ENCODE measurements at regions not wholly inside any gene's neighbourhood (a gene's known extent, or its start where the extent isn't known, plus 50 kb on each side); places are given as distances from the start of the nearest gene placed in this dataset.

DNA sequence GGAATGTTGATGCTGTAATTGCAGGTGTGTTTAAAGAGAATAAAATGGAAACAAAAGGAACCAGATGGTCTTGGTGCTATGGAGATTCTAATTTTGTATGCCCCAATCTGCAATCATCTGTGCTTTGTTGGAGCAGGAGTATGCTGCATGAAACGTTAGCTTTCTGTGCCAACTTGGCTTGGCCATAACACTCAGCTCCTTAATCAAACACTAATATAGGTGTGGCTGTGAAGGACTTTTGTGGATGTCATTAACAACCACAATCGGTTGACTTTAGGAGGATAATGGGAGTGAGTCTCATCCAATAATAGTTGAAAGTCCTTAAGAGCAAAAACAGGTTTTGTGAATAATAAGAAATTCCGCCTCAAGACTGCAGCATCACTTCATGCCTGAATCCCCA is 399.2 kb downstream of the NLGN4X start:
- no peak for DNase-seq

DNA sequence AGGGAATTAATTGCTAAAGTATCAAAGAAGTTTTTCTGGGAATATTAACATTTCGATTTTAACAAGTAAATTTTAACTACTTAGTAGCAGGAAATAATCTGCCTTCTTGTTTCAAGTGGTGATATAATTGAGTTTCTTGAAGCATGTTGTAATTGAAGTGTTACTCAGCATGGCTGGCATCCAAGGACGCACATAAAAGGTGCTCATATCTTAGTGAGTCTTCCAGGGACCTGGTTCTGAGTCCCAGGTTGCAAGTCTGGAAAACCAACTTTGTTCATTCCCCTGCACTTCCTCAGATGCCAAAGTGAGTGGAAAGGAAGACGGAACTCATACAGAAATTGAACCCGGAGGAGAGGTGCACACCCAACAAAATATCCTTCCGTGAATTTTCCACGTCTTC is 399.6 kb downstream of the NLGN4X start:
- DNase-seq, result no peak

DNA sequence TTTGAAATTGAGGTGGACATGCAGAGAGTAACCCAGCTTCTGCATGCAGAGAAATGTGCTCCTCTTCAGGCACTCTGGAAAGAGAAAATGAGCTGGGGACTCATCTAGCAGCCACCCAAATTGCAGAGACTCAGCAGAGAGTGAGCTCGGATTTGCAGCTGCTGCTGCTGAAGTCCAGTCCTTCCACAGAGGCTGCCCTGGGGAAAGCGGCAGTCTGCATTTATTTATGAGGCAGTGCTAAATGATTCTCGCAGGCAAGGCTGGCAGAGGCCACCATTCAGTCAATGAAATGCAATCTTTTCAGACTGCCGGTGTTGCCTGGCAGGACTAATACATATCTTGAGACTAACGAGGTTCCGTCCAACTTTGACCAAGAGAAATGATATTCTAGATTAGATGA is 404.8 kb downstream of the NLGN4X start:
- DNase-seq, result no peak

DNA sequence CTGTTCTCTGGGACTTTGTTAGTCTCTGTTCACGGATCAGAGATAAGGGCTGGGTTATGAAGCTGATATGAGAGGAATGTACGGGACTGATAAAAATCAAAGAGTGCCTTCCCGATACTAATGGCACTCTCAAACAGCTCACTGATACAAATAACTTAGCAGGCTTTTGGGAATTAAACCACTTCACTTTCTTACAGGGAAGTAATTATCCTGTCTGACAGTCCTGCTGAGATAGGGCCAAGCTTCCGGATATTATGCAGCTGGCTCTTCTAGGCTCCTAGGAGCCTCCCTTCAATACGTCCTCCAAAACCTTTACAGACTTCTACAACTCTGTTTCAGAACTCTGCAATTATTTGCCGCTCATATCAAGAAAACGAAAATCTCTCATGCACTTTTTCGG is 418.0 kb downstream of the NLGN4X start:
- DNase-seq, result no peak

DNA sequence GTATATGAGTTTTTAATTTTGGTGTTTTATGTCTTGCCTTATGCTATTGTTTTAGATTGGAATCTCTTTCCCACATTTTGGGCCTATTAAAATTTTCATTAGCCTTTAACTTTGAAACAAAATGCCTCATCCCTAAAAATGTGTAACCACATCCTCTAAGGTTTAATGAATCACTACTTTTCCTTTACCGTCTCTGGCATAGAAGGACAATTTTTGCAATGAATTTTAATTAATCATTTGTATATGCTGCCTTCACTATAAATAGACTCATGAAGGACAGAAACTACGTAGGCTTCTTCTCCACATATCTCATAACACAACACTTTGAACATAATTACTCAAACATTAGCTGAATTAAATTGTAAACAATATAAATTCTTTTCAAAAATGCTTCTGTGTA is 421.5 kb downstream of the NLGN4X start:
- DNase-seq, result no peak

DNA sequence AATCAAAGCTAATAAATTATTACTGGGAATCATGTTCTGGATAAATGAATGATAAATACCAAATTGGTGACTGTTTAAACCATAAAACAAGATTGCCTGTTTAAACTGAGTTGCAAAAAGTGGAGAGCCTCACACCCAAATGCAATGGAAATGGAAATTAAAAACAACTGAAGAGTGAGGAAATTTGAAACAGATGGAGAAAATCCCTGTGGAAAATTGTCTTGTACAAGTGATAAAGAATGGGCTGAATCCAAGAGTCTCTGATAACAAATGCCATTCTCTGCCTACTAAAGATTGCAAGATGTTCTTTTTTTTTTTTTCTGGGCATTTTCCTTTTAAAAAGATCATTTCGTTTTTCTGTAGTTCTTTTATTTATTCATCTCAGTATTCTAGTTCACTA is 426.3 kb downstream of the NLGN4X start:
- no peak for DNase-seq

DNA sequence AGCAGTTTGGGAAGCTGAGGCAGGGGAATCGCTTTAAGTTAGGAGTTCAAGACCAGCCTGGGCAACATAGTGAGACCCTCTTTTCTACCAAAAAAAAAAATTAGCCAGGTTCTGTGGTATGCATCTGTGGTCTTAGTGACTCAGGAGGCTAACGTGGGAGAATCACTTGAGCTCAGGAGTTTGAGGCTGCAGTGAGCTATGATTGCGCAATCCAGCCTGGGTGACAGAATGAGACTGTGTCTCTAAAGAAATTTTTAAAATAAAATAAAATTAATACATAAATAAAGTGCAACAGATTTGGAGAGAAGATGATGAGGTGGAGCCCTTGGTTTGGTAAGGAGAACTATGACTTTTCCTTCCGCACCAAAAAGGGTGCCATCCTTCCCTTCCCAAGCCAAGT is 436.9 kb downstream of the NLGN4X start:
- DNase-seq, result no peak

DNA sequence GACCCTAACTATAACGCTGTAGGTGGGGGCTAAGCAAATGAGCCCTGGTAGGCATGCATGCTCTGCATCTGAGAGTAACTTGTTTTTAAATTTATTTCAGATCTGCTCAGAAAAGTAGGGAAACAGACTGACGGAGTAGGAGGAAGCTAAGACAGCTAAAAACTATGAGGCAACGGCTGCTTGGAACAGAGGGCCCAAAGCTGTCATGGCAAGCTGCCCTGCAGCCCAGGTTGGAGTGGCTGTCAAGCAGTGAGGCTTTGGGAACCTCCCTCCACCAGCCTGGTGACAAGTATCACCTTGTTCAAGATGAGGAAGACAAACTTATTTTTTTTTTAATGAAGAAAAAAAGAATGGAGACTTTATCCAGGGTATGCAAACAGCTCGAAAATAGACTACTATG is 439.8 kb downstream of the NLGN4X start:
- DNase-seq, result no peak

DNA sequence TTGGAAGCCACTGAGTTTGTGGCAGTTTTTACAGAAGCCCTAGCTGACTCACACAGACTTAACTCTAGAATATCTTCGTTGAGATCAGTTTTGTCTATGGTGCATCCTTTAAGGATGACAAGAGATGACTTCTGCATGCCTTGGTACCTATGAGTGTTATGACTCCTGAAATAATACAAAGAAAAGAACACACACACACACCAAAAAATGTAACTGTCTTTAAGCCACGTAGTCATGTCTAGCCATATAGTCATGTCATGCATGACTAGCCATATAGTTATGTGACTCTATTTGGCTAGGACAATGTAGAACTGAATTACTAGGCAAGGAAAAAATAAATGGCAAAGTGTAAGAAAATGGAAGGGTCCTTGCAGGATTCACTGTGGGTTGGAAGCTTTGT is 447.8 kb downstream of the NLGN4X start:
- no peak for DNase-seq

DNA sequence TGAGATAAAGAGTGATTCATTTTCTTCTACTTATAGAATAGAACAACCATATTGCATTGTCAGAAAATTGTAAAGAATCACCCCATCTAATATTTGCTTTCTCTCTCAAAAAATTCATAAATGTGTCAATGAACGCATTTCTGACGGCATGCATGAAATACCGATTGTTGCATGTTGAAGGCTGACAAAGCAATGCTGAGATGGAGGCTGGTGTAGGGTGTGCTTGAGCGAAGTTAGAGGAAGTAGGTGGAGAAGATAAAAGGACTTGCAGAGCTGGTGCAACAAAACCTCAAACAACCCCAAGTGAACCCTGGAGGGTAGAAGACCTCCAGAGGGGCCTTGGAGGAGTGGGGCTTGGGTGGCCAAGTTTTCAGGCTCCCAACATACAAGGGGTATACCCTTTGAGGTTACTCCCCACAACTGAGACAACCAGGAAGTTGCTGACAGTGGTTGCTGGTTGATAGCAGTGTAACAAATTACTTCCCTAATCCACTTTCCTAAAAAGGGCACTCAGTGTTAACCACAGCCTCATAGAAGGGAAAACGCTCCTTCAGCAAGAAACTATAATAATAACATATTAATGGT is 452.7 kb downstream of the NLGN4X start:
- DNase-seq, result no peak

DNA sequence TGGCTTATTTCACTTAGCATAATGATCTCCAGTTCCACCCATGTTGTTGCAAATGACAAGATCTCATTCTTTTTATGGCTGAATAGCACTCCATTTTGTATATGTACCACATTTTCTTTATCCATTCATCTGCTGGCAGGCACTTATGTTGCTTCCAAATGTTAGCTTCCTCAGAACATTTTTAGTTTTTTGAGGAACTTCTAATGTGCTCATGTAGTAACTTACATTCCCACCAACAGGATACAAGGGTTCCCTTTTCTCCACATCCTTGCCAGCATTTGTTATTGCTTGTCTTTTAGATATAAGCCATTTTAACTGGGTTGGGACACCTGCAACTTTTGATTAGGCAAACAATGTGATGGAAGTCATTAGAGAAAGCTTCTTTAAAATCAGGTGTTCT is 454.2 kb downstream of the NLGN4X start:
- no peak for DNase-seq

DNA sequence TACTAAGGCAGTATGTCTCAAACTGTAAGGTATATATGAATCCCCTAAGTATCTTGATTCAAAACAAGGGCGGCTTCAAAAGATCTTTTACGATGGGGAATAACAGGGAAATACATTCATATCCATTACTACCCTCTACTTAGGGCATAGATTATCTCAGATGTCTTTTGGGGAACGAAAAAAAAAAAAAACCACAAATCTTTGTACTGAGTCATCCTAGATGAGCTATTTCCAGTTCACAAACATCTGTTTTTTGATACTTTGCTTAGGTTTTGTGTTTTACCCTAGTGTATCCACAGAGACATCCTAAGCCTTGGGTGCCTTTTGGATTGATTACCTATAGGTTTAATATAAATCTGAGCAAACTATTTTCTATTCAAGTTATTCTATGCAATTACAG is 457.2 kb downstream of the NLGN4X start:
- no peak for DNase-seq

DNA sequence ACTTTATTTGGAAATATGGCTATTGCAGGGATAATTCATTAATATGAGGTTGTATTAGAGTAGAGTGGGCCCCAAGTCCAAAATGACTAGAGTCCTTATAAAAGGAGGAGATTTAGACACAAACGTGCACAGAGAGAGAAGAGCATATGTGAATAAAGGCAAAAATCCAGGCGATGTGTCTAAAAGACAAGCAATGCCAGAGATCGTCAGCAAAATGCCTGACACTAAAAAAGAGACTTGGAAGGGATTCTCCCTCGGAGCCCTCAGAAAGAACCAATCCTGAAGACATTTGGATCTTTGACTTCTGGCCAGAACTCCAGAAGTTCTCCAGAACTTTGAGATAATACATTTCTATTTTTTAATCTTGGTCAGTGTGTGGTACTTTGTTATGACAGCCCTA is 472.1 kb downstream of the NLGN4X start:
- DNase-seq, result no peak

DNA sequence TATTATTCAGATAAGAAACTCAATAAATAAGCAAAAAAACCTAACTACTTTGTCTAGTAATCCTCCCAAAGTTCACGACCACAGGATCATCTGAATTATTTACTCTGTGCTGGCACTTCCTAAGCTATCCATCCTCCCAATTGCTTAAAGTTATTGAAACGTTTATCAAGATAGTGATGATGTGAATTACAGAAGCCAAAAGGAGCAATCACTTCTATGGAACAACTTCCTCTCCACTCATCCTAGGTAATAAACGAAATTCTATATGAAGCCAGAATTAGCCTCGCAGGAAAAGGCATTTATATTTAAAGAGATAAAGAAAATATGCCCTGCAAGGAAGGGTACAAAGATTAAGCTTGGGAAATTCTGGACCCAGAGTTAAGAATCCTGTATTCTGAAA is 475.4 kb downstream of the NLGN4X start:
- DNase-seq, result no peak

DNA sequence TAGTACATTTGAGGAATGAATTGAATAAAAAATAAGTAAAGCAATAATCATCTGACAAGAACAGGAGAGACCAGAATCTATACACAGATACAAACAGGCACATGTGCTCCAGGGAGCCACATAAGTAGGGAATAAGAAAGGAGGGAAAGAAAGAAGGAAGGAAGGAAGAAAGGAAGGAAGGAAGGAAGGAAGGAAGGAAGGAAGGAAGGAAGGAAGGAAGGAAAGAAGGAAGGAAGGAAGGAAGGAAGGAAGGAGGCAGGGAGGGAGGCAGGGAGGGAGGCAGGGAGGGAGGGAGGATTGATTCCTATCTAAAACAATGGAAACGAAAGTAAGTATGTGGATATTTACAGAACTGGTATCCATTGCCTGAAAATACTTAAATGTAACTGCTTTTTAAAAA is 475.8 kb downstream of the NLGN4X start:
- DNase-seq, result no peak

DNA sequence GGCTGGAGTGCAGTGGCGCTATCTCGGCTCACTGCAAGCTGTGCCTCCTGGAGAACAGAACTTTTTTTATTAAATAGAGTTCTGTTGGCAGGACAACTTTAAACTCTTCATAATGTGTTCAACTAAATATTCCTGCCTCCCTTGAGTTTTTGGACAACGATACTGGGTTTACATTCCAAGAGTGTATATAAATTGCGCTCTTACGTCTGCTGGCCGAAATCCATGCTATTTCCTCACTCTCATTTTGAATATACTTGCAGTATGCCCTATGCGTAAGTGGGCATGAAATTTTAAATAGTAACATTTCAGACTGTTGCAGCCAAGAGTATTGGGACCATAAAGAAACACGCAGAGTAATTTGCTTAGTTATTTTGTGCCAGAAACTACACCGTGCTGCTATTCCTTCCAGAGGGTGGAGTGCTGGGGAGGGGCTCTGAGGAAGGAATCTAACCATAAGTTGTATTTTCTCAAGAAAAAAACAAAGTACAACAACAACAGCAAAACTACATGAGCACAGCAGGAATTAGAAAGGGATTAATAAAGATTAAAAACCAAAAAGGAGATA is 480.0 kb downstream of the NLGN4X start:
- no peak for DNase-seq

DNA sequence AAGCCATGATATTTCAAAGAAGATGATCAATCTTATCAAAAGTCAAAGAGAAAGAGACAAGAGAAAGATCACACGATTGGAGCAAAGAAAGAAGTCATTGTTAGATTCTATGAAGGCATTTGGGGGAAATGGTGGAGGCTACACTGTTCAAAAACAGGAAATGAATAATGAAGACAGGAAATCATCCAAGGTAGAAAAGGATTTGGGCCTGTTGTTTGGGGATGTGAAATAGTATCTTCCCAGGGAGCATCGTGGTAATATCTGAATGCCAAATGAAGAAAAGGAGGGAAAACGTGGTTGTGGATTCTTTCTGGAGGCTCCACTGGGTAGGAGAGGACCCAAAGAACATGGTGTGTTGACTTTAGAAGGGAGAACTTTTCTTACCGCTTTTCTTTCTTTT is 482.4 kb downstream of the NLGN4X start:
- no peak for DNase-seq

DNA sequence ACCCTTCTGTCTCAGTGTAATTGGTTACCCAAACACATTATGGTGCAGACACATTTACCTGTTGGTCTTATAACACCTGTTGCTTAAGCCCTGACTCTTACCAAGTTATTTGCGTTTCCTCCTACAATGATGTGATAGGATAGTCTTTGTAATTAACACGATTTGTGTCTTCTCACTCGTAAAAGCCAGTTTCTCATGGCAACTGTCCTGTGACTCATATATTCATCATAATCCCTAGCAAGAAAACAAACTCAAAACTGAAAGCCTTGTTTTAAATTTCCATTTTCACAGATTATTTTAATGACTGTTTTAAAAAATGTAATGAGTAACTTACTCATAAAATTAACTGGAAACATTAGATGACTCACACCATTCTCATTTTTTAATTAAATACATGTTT is 495.2 kb downstream of the NLGN4X start:
- no peak for DNase-seq

DNA sequence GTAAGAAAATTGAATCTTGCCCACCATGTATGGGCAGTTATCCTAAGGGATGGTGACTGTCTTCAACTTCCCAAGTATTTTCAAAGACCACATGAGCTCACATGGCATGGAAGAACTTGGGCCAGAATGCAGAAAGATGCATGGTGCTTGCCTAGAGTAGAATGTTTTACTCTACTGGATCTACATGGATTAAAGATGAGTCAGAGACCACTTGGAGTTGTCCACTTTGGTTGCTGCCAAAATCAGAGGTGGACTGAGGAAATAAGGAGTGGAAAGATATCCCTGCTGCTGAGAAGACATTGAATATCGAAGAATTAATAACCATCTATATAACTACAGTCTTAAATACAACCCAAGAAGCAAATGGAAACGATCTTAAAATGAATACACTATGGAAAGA is 498.1 kb downstream of the NLGN4X start:
- no peak for DNase-seq

DNA sequence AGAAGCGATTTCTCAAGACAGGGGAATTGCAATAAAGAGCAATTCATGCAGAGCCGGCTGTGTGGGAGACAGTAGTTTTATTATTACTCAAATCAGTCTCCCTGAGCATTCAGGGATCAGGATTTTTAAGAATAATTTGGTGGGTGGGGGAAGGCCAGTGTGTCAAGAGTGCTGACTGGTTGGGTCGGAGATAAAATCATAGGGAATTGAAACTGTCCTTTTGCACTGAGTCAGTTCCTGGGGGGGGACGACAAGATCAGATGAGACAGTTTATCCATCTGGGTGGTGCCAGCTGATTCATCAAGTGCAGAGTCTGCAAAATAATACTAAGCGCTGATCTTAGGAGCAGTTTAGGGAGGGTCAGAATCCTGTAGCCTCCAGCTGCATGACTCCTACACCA is 502.4 kb downstream of the NLGN4X start:
- no peak for DNase-seq

DNA sequence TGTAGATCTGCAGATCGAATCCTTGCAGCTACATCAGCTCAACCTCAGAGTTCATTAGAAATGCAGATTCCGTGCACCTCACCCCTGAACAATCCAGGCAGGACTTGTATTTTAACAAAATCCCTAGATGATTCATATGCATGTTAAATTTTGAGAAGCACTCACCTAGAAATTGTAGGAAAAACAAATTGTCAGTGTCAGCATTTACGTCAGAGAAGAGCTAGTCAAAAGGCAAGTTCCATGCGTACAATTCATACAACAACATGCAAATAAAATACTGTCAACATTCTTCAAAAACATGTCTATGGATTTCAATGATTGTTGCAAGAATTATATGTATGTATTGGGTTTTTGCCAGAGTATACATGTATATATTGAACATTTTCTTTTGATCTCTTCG is 504.5 kb downstream of the NLGN4X start:
- no peak for DNase-seq

DNA sequence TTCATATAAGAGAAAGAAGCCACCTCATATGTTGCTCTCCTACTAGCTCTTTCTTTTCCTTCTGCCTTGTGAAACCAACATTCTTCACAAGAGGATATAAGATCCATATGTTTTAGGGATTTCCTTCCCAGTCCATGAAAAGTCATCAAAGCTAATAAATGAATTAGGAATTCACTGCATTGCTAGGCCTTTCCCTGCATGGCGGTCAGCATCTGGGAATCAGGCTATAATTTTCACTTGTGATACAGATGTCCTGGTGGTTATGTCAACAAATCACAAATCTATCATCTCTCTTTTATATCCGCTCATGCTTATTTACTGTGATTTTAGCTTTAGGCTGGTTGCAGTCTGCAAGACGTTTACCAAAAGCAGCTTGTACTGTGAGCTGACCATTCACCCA is 510.0 kb downstream of the NLGN4X start:
- DNase-seq, result no peak

DNA sequence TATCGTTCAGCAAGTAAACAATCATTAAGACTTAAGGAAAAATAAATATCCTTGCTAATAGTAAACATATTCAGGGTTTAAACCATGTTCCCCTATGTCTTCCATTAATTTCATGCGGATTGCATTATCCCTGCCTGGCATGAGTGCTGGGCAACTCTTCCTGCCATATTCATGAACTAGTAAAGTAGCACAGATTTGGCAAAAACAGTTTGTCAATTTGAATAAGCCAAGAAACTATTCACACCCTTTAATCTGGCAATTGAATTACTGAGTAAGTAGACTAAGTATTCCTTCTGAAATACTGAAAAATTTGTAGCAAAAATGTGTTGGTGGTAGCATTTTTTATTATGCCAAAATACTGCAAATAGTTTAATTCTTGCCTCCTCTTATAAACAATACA is 512.0 kb downstream of the NLGN4X start:
- no peak for DNase-seq

DNA sequence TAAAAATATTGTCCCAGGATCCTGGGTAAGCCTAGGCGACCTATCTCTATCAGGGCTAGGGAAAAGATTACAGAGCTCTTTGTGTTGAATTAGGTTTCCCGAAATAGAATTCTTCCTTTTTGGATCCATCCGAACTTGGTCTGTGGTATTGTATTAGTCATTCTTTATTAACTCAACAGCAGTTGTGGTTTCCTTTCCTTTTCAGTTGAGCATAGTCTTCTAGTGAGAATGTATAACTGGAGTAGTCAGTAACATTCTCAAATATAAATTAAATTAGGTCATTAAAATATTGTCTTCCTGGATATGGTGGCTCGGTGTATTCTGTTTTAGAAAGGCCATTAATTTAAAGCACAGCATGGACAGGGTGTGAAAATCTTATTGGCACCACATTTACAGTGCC is 520.4 kb downstream of the NLGN4X start:
- DNase-seq, result no peak

DNA sequence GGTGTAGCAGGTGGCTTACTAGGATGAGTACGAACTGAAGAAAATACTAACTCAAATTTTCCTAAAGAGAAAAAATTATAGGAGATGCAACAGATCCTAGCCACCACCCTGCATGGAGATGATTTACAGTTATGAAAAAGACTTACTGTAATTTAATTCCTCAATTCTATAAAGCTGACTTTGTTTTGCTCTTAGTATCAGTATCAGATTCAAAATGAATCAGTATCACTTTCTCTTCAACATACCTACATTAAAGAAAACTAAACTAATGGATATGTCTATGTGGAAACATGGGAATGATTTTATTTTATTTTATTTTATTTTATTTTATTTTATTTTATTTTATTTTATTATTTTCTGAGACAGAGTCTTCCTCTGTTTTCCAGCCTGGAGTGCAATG is 525.8 kb downstream of the NLGN4X start:
- DNase-seq, result no peak

DNA sequence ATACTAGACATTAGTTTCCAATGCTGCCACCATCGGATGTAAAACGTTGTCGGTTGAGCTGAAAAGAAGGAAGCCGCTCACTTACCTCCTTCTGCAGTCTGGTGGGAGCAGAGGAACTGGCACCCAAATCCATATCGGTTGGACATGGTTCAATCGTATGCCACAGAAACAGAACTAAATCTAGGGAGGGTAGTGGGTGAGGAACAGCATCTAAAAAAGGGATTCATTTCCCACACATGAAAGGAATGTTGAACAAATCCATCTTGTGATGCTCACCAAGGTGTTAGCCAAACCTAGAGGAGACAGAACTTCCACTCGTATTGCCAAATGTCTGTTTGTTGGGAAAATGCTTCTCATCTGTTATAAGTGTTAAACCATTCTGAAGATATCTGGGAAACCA is 532.7 kb downstream of the NLGN4X start:
- no peak for DNase-seq
